Right atrium auricular region (tissue), 2 donors: ENCODE measurements at regions not wholly inside any gene's neighbourhood (a gene's known extent, or its start where the extent isn't known, plus 50 kb on each side); places are given as distances from the start of the nearest gene placed in this dataset.

Experiments used
- DNase-seq: peaks from one replicate; pipeline ENCODE4 v3.0.0-alpha.2; 2019; ENCODE audit warnings: low spot score
- H3K27ac ChIP-seq, 2 donors: fragments of 200-600 bp; sonication (generic); 1 replicate in 1 of 2; 2 replicates in 1 of 2; pipeline ENCODE4 v1.5.1; 2016 to 2019
- H3K27me3 ChIP-seq, 2 donors: fragments of 200-600 bp; sonication (generic); one replicate each; pipeline versions ENCODE4 v1.5.1 to v1.6.0; 2017 to 2019
- H3K36me3 ChIP-seq: fragments of 200-600 bp; sonication (generic); one replicate; pipeline ENCODE4 v1.5.1; 2016
- H3K4me1 ChIP-seq, 2 donors: fragments of 200-600 bp; sonication (generic); one replicate each; pipeline versions ENCODE4 v1.5.1 to v1.6.0; 2017 to 2019
- H3K4me3 ChIP-seq, 2 donors: fragments of 200-600 bp; sonication (generic); 1 replicate in 1 of 2; 2 replicates in 1 of 2; pipeline ENCODE4 v1.5.1; 2017 to 2019; ENCODE audit warnings: mild to moderate bottlenecking in 1 of 2, moderate library complexity in 1 of 2
- H3K9me3 ChIP-seq, 2 donors: fragments of 200-600 bp; sonication (generic); one replicate each; pipeline ENCODE4 v1.5.1; 2019
- CTCF ChIP-seq, 2 donors: fragments of 200-600 bp; sonication (generic); IDR thresholded peaks; one replicate each; pipeline ENCODE4 v1.5.1; 2019; ENCODE audit warnings: antibody characterized with exemption in 2 of 2

- no peak for TF ChIP-seq CTCF (IDR thresholded peaks at IDR 0.05)
- no peak overlapping the region for H3K4me3 ChIP-seq
- no peaks in the 10 kb centered on the region for H3K27me3 ChIP-seq
- H3K4me1 ChIP-seq: no peaks in the 10 kb centered on the region
- H3K9me3 ChIP-seq: no peaks in the 10 kb centered on the region
- H3K27ac ChIP-seq: no peak overlapping the region
- no peaks in the 10 kb centered on the region for H3K36me3 ChIP-seq
- DNase-seq: no peak
These were observed 177.5 kb upstream of the PPP2R2B start for GRCh38 chr5:147055850-147056566.

- Histone ChIP-seq H3K9me3 (no peaks in the 10 kb centered on the region), H3K4me1 (no peaks in the 10 kb centered on the region), H3K27me3 (no peaks in the 10 kb centered on the region), H3K4me3 (no peak overlapping the region), H3K36me3 (no peaks in the 10 kb centered on the region), H3K27ac (no peak overlapping the region)
- TF ChIP-seq CTCF (IDR thresholded peaks at IDR 0.05): no peak
- no peak for DNase-seq
These were observed 177.8 kb upstream of the STK32A start for GRCh38 chr5:147057051-147057450.

DNA sequence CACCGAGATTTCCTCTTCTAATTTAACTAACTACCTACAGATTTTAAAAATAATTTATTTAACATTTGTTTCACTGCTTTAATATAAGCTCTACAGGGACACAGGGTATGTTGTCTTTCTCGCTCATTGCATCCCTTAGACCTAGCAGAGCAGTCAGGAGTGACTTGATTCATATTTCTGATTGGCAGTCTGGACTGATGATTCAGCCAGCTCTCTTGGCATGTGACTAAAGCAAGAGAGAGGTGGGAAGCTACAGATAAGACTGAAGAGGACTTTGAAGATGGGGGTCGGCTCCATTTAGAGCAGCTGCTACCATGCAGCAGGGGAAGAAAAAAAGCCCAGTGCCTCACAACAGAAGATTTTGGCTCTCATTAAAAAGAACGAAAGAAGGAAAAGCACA is 173.4 kb upstream of the STK32A start:
- TF ChIP-seq CTCF (IDR thresholded peaks at IDR 0.05): no peak

GRCh38 chr5:147062427-147062826 is 172.4 kb upstream of the STK32A start:
- no peaks in the 10 kb centered on the region for H3K27me3 ChIP-seq
- no peaks in the 10 kb centered on the region for H3K9me3 ChIP-seq
- no peaks in the 10 kb centered on the region for H3K4me1 ChIP-seq
- no peak overlapping the region for H3K27ac ChIP-seq
- no peak overlapping the region for H3K4me3 ChIP-seq
- no peaks in the 10 kb centered on the region for H3K36me3 ChIP-seq
- DNase-seq: no peak
- no peak for TF ChIP-seq CTCF (IDR thresholded peaks at IDR 0.05)

More for the DNA sequence above, 173.4 kb upstream of the STK32A start:
- no peak overlapping the region for H3K27ac ChIP-seq
- DNase-seq: no peak
- H3K4me3 ChIP-seq: no peak overlapping the region
- H3K36me3 ChIP-seq: no peaks in the 10 kb centered on the region
- H3K27me3 ChIP-seq: no peaks in the 10 kb centered on the region
- H3K4me1 ChIP-seq: no peaks in the 10 kb centered on the region
- no peaks in the 10 kb centered on the region for H3K9me3 ChIP-seq

DNA sequence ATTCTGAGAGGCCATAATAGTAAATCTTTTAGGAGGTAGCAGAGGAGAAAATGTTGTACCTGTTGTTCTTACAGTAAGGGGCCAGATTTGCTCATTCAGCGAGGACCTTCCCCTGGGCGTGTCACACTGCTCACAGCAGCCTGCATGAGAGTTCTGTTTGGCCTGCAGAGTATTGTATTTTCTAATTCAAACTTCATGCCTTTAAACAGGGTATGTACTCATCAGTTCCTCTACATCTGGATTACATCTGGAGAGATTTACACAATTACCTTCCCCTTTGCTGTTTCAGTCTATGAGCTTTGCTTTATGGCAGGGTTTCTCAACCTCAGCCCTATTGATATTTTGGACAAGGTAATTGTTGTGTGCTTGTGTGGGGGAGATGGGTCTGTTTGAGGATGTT is 170.9 kb upstream of the STK32A start:
- no peaks in the 10 kb centered on the region for H3K36me3 ChIP-seq
- H3K27me3 ChIP-seq: no peaks in the 10 kb centered on the region
- no peaks in the 10 kb centered on the region for H3K4me1 ChIP-seq
- H3K9me3 ChIP-seq: no peaks in the 10 kb centered on the region
- H3K4me3 ChIP-seq: no peak overlapping the region
- no peak for DNase-seq
- TF ChIP-seq CTCF (IDR thresholded peaks at IDR 0.05): no peak
- H3K27ac ChIP-seq: no peak overlapping the region

GRCh38 chr5:147065071-147065470 is 169.8 kb upstream of the STK32A start:
- H3K27ac ChIP-seq: no peak overlapping the region
- no peak for DNase-seq
- no peak overlapping the region for H3K4me3 ChIP-seq
- H3K36me3 ChIP-seq: no peaks in the 10 kb centered on the region
- no peak for TF ChIP-seq CTCF (IDR thresholded peaks at IDR 0.05)
- no peaks in the 10 kb centered on the region for H3K27me3 ChIP-seq
- no peaks in the 10 kb centered on the region for H3K4me1 ChIP-seq
- H3K9me3 ChIP-seq: no peaks in the 10 kb centered on the region
